ENCODE measurements at regions not wholly inside any gene's neighbourhood (a gene's known extent, or its start where the extent isn't known, plus 50 kb on each side); places are given as distances from the start of the nearest gene placed in this dataset.
"Not testable (repeated sequence)": the region's sequence is repeated elsewhere in the genome, so short reads cannot be mapped to it uniquely, and the experiment has no call there.

GRCh38 chr4:13986548-13986947, 359.0 kb upstream of the BOD1L1 start:
- no peak for DNase-seq (ENCODE audit: low spot score)

GRCh38 chr4:13988353-13989305, 361.1 kb upstream of the BOD1L1 start:
- peak; percentile 73 for DNase-seq (ENCODE audit: low spot score)

- DNase-seq (ENCODE audit: low spot score), result no peak
Observed at GRCh38 chr4:13989501-13989900, 362.0 kb upstream of the BOD1L1 start.

GRCh38 chr4:13990596-13991589, 363.4 kb upstream of the BOD1L1 start:
- DNase-seq (ENCODE audit: low spot score), result peak; percentile 91

GRCh38 chr4:13992041-13992440, 364.5 kb upstream of the BOD1L1 start:
- DNase-seq (ENCODE audit: low spot score), result peak; percentile 51

- DNase-seq (ENCODE audit: low spot score), result peak; percentile 47
Observed at GRCh38 chr4:13992975-13993520, 365.5 kb upstream of the BOD1L1 start.

- DNase-seq (ENCODE audit: low spot score), result peak; percentile 80
Observed at GRCh38 chr4:13994016-13994415, 366.5 kb upstream of the BOD1L1 start.

GRCh38 chr4:13998850-13999445, 371.4 kb upstream of the BOD1L1 start:
- DNase-seq (ENCODE audit: low spot score), result no peak

- DNase-seq (ENCODE audit: low spot score), result no peak
Observed at GRCh38 chr4:14000091-14000814, 372.7 kb upstream of the BOD1L1 start.

GRCh38 chr4:14002331-14002730, 374.8 kb upstream of the BOD1L1 start:
- not testable (repeated sequence) for DNase-seq (ENCODE audit: low spot score)

GRCh38 chr4:14008494-14008893, 381.0 kb upstream of the BOD1L1 start:
- DNase-seq (ENCODE audit: low spot score), result no peak

- no peak for DNase-seq (ENCODE audit: low spot score)
Observed at GRCh38 chr4:14018191-14018853, 390.8 kb upstream of the BOD1L1 start.

GRCh38 chr4:14022456-14022855, 394.9 kb upstream of the BOD1L1 start:
- peak; percentile 80 for DNase-seq (ENCODE audit: low spot score)

- peak; percentile 90 for DNase-seq (ENCODE audit: low spot score)
Observed at GRCh38 chr4:14023036-14023435, 395.5 kb upstream of the BOD1L1 start.

- DNase-seq (ENCODE audit: low spot score), result no peak
Observed at GRCh38 chr4:14023896-14024295, 396.4 kb upstream of the BOD1L1 start.

GRCh38 chr4:14025111-14025510, 397.6 kb upstream of the BOD1L1 start:
- no peak for DNase-seq (ENCODE audit: low spot score)

GRCh38 chr4:14025891-14026290, 398.4 kb upstream of the BOD1L1 start:
- DNase-seq (ENCODE audit: low spot score), result no peak

- DNase-seq (ENCODE audit: low spot score), result no peak
Observed at GRCh38 chr4:14028862-14029261, 401.3 kb upstream of the BOD1L1 start.

GRCh38 chr4:14035076-14035475, 407.6 kb upstream of the BOD1L1 start:
- no peak for DNase-seq (ENCODE audit: low spot score)

GRCh38 chr4:14043203-14043602, 415.7 kb upstream of the BOD1L1 start:
- DNase-seq (ENCODE audit: low spot score), result no peak

GRCh38 chr4:14046642-14047041, 419.1 kb upstream of the BOD1L1 start:
- peak; percentile 4 for DNase-seq (ENCODE audit: low spot score)
